ENCODE measurements at regions not wholly inside any gene's neighbourhood (a gene's known extent, or its start where the extent isn't known, plus 50 kb on each side); places are given as distances from the start of the nearest gene placed in this dataset.

DNA sequence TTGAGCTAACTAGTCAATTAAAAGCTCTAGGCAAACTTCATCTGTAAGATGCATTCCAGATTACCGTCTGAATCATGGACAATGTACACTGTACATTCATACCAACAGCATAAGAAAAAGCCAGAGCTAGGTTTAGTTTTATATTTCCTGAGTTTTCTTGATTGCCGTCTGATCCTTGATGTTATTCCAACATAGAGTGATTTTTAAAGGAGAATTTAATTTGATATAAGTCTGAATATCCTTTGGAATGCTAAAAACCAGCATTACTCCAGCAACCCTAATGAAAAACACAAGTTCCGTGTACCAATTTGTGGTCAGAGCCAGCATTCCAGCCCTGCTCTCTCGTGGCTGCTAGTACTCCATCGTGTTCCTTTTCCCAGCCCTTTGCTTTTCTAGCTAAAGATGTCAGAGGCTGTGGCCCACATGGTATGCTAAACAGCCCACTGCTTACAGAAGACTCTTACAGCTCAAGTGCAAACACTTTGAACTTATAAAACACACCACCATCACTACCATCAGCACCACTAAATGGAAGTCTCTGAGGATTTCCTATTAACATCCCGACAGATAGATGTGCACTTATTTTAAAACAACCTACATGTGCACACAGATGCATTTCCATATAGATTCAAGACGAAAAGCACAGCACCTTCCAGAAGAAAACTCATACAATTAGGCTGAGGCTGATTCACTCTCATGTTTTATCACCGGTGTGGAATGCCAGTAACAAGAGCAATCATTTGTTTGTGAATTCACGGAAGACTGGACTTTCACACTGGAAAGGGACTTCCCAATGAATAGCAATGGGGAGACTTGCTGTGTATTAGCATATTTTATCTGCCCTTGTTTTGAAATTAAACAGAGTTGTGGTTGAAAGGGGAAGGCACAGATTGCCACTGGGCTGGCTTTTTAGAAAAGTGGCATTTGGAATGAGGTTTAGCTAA, 246.9 kb upstream of the GAS1 start:
- Histone ChIP-seq H3K9me3 (ENCODE audit: low read depth, low read length) (no peaks in the 10 kb centered on the region), H3K4me2 (ENCODE audit: insufficient read depth, low read length) (peak overlapping the region; percentile 63), H3K27ac (ENCODE audit: low read depth, low read length) (peak overlapping the region; percentile 83), H4K20me1 (ENCODE audit: insufficient read depth, low read length) (no peaks in the 10 kb centered on the region), H3K36me3 (ENCODE audit: insufficient read depth, low read length) (no peaks in the 10 kb centered on the region), H3K4me3 (ENCODE audit: insufficient read depth, low read length) (peak overlapping the region; percentile 2), H3K79me2 (ENCODE audit: insufficient read depth, low read length) (no peaks in the 10 kb centered on the region), H3K4me1 (ENCODE audit: insufficient read depth, low read length) (peaks cover 28% of the 10 kb centered on the region), H2AFZ (ENCODE audit: low read length) (peak overlapping the region; percentile 16), H3K27me3 (ENCODE audit: insufficient read depth, low read length) (no peaks in the 10 kb centered on the region)
- TF ChIP-seq, protein P1, sequence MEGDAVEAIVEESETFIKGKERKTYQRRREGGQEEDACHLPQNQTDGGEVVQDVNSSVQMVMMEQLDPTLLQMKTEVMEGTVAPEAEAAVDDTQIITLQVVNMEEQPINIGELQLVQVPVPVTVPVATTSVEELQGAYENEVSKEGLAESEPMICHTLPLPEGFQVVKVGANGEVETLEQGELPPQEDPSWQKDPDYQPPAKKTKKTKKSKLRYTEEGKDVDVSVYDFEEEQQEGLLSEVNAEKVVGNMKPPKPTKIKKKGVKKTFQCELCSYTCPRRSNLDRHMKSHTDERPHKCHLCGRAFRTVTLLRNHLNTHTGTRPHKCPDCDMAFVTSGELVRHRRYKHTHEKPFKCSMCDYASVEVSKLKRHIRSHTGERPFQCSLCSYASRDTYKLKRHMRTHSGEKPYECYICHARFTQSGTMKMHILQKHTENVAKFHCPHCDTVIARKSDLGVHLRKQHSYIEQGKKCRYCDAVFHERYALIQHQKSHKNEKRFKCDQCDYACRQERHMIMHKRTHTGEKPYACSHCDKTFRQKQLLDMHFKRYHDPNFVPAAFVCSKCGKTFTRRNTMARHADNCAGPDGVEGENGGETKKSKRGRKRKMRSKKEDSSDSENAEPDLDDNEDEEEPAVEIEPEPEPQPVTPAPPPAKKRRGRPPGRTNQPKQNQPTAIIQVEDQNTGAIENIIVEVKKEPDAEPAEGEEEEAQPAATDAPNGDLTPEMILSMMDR (IDR thresholded peaks at IDR 0.05; ENCODE audit: extremely low read depth, low read depth, low read length), result no peak
- DNase-seq (ENCODE audit: insufficient read length, low spot score, missing footprints), result no peak

DNA sequence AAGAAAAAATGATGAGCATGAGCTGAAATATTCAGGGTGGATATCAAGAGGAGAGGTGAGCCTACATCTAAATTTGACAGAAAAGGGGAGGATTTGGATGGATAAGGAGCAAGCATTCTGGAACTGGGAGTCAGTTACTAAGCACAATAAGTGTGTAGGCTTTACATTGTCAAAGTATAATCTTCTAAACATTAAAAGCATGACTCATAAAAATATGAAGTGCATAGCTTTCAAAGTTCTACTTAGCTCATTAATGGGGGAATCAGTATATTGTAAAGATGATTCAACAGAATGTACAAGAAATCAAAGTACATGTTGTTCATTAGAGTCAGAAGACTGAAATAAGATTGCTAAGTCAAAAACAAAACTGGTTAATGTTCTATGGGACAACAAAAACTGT, 248.0 kb upstream of the GAS1 start:
- H3K9me3 ChIP-seq (ENCODE audit: low read depth, low read length), result no peaks in the 10 kb centered on the region
- H3K4me2 ChIP-seq (ENCODE audit: insufficient read depth, low read length), result peak overlapping the region; percentile 63
- DNase-seq (ENCODE audit: insufficient read length, low spot score, missing footprints), result no peak
- H3K4me3 ChIP-seq (ENCODE audit: insufficient read depth, low read length), result no peak overlapping the region
- H4K20me1 ChIP-seq (ENCODE audit: insufficient read depth, low read length), result no peaks in the 10 kb centered on the region
- TF ChIP-seq, protein P1 (IDR thresholded peaks at IDR 0.05; ENCODE audit: extremely low read depth, low read depth, low read length), result no peak
- H3K4me1 ChIP-seq (ENCODE audit: insufficient read depth, low read length), result peaks cover 28% of the 10 kb centered on the region
- no peaks in the 10 kb centered on the region for H3K36me3 ChIP-seq (ENCODE audit: insufficient read depth, low read length)
- H2AFZ ChIP-seq (ENCODE audit: low read length), result no peak overlapping the region
- H3K27me3 ChIP-seq (ENCODE audit: insufficient read depth, low read length), result no peaks in the 10 kb centered on the region
- H3K27ac ChIP-seq (ENCODE audit: low read depth, low read length), result peak overlapping the region; percentile 83
- H3K79me2 ChIP-seq (ENCODE audit: insufficient read depth, low read length), result no peaks in the 10 kb centered on the region

DNA sequence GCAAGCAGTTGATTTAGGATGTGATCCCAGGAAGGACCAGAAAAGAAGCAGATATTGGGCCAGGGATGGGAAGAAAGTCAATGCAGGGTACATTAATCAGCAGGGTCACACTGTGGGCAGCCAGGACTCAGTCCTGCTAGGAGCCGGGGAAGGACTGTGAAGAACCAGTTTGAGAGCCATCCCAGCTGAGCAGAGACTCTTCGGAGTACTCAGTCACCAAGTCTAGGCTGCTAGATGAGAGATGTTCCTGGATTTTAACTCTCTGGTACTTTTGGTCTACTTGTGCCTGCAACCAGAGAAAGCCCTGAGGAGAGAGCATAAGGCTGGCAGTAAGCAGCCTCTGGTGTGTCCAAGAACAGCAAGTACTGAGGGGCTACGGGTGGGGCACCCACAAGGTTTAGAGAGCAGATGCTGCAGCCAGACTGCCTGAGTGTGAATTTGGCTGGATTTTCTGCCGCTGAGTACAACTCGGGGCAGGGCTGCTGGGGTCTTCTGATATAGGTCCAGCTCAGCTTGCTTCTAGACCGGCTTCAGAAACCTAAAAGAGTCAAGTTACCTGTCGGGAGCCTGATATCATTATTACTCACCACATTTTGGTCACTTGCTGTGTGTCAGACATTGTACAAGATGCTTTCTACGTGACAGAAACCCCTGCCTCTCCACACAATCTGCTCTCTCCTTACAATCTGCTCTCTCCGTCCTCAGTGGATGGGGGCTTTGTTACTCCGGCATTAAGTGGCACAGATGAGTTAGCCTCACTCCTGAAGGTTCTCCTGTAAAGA, 250.2 kb upstream of the GAS1 start:
- Histone ChIP-seq H3K4me1 (ENCODE audit: insufficient read depth, low read length) (peaks cover 38% of the 10 kb centered on the region), H3K4me3 (ENCODE audit: insufficient read depth, low read length) (no peak overlapping the region), H4K20me1 (ENCODE audit: insufficient read depth, low read length) (no peaks in the 10 kb centered on the region), H3K36me3 (ENCODE audit: insufficient read depth, low read length) (no peaks in the 10 kb centered on the region), H3K27ac (ENCODE audit: low read depth, low read length) (no peak overlapping the region), H3K9me3 (ENCODE audit: low read depth, low read length) (no peaks in the 10 kb centered on the region), H3K4me2 (ENCODE audit: insufficient read depth, low read length) (no peak overlapping the region), H2AFZ (ENCODE audit: low read length) (no peak overlapping the region), H3K27me3 (ENCODE audit: insufficient read depth, low read length) (no peaks in the 10 kb centered on the region), H3K79me2 (ENCODE audit: insufficient read depth, low read length) (no peaks in the 10 kb centered on the region)
- TF ChIP-seq, protein P1 (IDR thresholded peaks at IDR 0.05; ENCODE audit: extremely low read depth, low read depth, low read length), result no peak
- DNase-seq (ENCODE audit: insufficient read length, low spot score, missing footprints), result no peak

DNA sequence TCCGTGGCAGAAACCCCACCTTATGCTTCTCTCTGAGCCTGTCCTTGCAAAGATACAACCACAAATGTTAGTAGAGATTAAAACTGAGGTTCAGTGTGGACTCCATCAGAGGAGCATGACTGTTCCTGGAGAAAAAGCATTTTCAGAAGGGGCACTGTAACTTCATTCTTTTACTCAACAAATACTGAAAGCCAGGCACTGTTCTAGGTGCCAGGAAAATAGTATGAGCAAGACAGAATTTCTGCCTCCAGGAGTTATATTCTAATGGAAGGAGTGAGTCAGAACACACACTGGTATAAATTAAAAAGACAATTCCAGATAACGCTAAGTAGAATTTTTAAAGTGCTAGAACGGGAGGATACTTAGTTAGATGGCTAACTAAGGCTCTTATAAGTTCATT, 251.4 kb upstream of the GAS1 start:
- Histone ChIP-seq H3K9me3 (ENCODE audit: low read depth, low read length) (no peaks in the 10 kb centered on the region), H3K4me3 (ENCODE audit: insufficient read depth, low read length) (no peak overlapping the region), H3K4me1 (ENCODE audit: insufficient read depth, low read length) (peaks cover 31% of the 10 kb centered on the region), H2AFZ (ENCODE audit: low read length) (no peak overlapping the region), H3K27ac (ENCODE audit: low read depth, low read length) (no peak overlapping the region), H3K79me2 (ENCODE audit: insufficient read depth, low read length) (no peaks in the 10 kb centered on the region), H3K27me3 (ENCODE audit: insufficient read depth, low read length) (no peaks in the 10 kb centered on the region), H3K4me2 (ENCODE audit: insufficient read depth, low read length) (no peak overlapping the region), H3K36me3 (ENCODE audit: insufficient read depth, low read length) (no peaks in the 10 kb centered on the region), H4K20me1 (ENCODE audit: insufficient read depth, low read length) (no peaks in the 10 kb centered on the region)
- TF ChIP-seq, protein P1 (IDR thresholded peaks at IDR 0.05; ENCODE audit: extremely low read depth, low read depth, low read length), result no peak
- no peak for DNase-seq (ENCODE audit: insufficient read length, low spot score, missing footprints)

Data from osteoblast (primary cell).